Kidney (tissue), 13 donors: ENCODE measurements at regions not wholly inside any gene's neighbourhood (a gene's known extent, or its start where the extent isn't known, plus 50 kb on each side); places are given as distances from the start of the nearest gene placed in this dataset.

Source experiments
- DNase-seq, 5 donors: peaks; one replicate each; pipeline ENCODE4 v3.0.0-alpha.2; 2013 to 2020
- FAIRE-seq: peaks from 2 replicates; lab custom pipeline; 2012; peaks lifted over from hg19 to GRCh38; lab: Jason Lieb, UNC
- H3K27ac ChIP-seq, 2 donors: one replicate each; pipeline ENCODE4 v1.7.0; 2013; ENCODE audit warnings: low read depth in 2 of 2, low read length in 2 of 2, inconsistent platforms in 1 of 2
- H3K27me3 ChIP-seq: one replicate; pipeline ENCODE4 v1.7.1; 2013; ENCODE audit warnings: low read length, inconsistent platforms; ENCODE audit not compliant: control insufficient read depth, insufficient read depth
- H3K36me3 ChIP-seq, 3 donors: one replicate each; pipeline versions ENCODE4 v1.7.0 to v1.7.1; 2013; ENCODE audit warnings: low read length in 3 of 3, control low read depth in 1 of 3, inconsistent platforms in 1 of 3; ENCODE audit not compliant: insufficient read depth in 3 of 3, control insufficient read depth in 2 of 3
- H3K4me1 ChIP-seq, 3 donors: one replicate each; pipeline versions ENCODE4 v1.7.0 to v1.7.1; 2013; ENCODE audit warnings: low read length in 3 of 3, inconsistent platforms in 1 of 3, low read depth in 1 of 3; ENCODE audit not compliant: control insufficient read depth in 2 of 3, insufficient read depth in 2 of 3
- H3K4me3 ChIP-seq, 3 donors: one replicate each; pipeline versions ENCODE4 v1.7.0 to v1.8.1; 2013; ENCODE audit warnings: low read length in 3 of 3, control low read depth in 1 of 3, inconsistent platforms in 1 of 3
- H3K9ac ChIP-seq, 3 donors: one replicate each; pipeline versions ENCODE4 v1.7.0 to v1.7.1; 2013; ENCODE audit warnings: low read length in 3 of 3, control low read depth in 1 of 3, inconsistent platforms in 1 of 3
- H3K9me3 ChIP-seq, 3 donors: one replicate each; pipeline versions ENCODE4 v1.7.0 to v1.7.1; 2013; ENCODE audit warnings: low read length in 3 of 3, control low read depth in 1 of 3, inconsistent platforms in 1 of 3; ENCODE audit not compliant: control insufficient read depth in 2 of 3, insufficient read depth in 1 of 3
- CTCF ChIP-seq: IDR thresholded peaks from 3 replicates; pipeline ENCODE4 v1.5.1; 2012; ENCODE audit warnings: mild to moderate bottlenecking, moderate library complexity, borderline replicate concordance; ENCODE audit not compliant: insufficient read depth; ENCODE audit errors: extremely low read depth
- intact Hi-C: fragments of 100-400 bp; cut with DNase I; formaldehyde crosslinking; loops from one replicate; pipeline ENCODE4 v1.11.1; 2022
- donor health status: control.
- donor health status: control.
- donor health status: control.
- donor health status: control.
- donor health status: control.
- donor health status: DM: yes; HTN: yes; CAD: no.
- donor health status: Normal renal cell carcinoma (clear cell type).

GRCh38 chr18:60506682-60507081, 134.1 kb upstream of the MC4R start:
- no peaks in the 10 kb centered on the region for H3K27me3 ChIP-seq
- no peak for FAIRE-seq
- H3K36me3 ChIP-seq: no peaks in the 10 kb centered on the region
- H3K4me1 ChIP-seq: no peaks in the 10 kb centered on the region
- H3K9ac ChIP-seq: no peak overlapping the region
- no peak for DNase-seq
- H3K4me3 ChIP-seq: no peak overlapping the region
- TF ChIP-seq CTCF: no peak
- H3K9me3 ChIP-seq: no peaks in the 10 kb centered on the region
- no peak overlapping the region for H3K27ac ChIP-seq
- intact Hi-C loops: no loop called here

- Histone ChIP-seq H3K27ac (no peak overlapping the region), H3K9ac (no peak overlapping the region), H3K4me3 (no peak overlapping the region), H3K4me1 (no peaks in the 10 kb centered on the region), H3K9me3 (no peaks in the 10 kb centered on the region), H3K27me3 (no peaks in the 10 kb centered on the region), H3K36me3 (no peaks in the 10 kb centered on the region)
- intact Hi-C loops: no loop called here
- no peak for TF ChIP-seq CTCF
- FAIRE-seq: no peak
- no peak for DNase-seq
Measured at GRCh38 chr18:60508108-60508507, 135.5 kb upstream of the MC4R start.

- DNase-seq: no peak
- Histone ChIP-seq H3K9me3 (no peaks in the 10 kb centered on the region), H3K4me3 (no peak overlapping the region), H3K27ac (no peak overlapping the region), H3K27me3 (no peaks in the 10 kb centered on the region), H3K9ac (no peak overlapping the region), H3K4me1 (no peaks in the 10 kb centered on the region), H3K36me3 (no peaks in the 10 kb centered on the region)
- no peak for FAIRE-seq
- intact Hi-C loops: loop anchor here (10.0 kb wide), 1 partner anchor 540 kb away; no protein-coding TSS in a partner anchor
- no peak for TF ChIP-seq CTCF
Measured at GRCh38 chr18:60534538-60534937, 162.0 kb upstream of the MC4R start.

DNA sequence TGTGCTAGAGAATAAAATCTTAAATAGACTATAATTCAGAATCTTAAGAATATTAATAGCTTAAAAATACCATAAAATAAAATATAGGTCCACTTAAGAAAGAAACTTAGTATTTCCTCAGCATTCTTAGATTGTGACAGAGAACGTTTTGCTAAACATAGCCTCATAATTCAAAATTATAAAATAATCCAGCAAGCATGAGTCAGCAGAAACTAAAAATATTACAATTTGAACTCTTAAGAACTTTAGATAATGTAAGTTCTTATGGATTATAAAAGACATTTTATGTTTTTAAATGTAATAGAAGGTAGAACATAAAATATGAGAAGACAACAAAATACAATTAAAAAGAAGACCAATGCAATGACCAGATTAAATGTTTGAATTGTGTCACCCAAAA, 164.5 kb upstream of the MC4R start:
- FAIRE-seq (peak; percentile 53), DNase-seq (no peak)
- Histone ChIP-seq H3K4me1 (no peaks in the 10 kb centered on the region), H3K27me3 (no peaks in the 10 kb centered on the region), H3K4me3 (no peak overlapping the region), H3K36me3 (no peaks in the 10 kb centered on the region), H3K9ac (no peak overlapping the region), H3K9me3 (no peaks in the 10 kb centered on the region), H3K27ac (no peak overlapping the region)
- intact Hi-C loops: loop anchor here (10.0 kb wide), 1 partner anchor 542 kb away; no protein-coding TSS in a partner anchor
- no peak for TF ChIP-seq CTCF
